ENCODE measurements at regions not wholly inside any gene's neighbourhood (a gene's known extent, or its start where the extent isn't known, plus 50 kb on each side); places are given as distances from the start of the nearest gene placed in this dataset.

- TF ChIP-seq CTCF (IDR thresholded peaks at IDR 0.05), result no peak
Measured at GRCh38 chr18:59062643-59063006, 77.1 kb upstream of the SEC11C start.

- TF ChIP-seq CTCF (IDR thresholded peaks at IDR 0.05), result no peak
Measured at GRCh38 chr18:59063300-59063906, 76.3 kb upstream of the SEC11C start.

- no peak for TF ChIP-seq CTCF (IDR thresholded peaks at IDR 0.05)
Measured at GRCh38 chr18:59063912-59064311, 75.8 kb upstream of the SEC11C start.

GRCh38 chr18:59065684-59066083, 74.0 kb upstream of the SEC11C start:
- TF ChIP-seq CTCF (IDR thresholded peaks at IDR 0.05), result no peak

- TF ChIP-seq CTCF (IDR thresholded peaks at IDR 0.05), result peak; percentile 54
Measured at GRCh38 chr18:59067873-59068272, 71.8 kb upstream of the SEC11C start.

GRCh38 chr18:59068276-59069071, 71.2 kb upstream of the SEC11C start:
- peak; percentile 10; the same call in 1 of the 2 replicates for TF ChIP-seq CTCF (IDR thresholded peaks at IDR 0.05)

- TF ChIP-seq CTCF (IDR thresholded peaks at IDR 0.05), result peak; percentile 73
Measured at GRCh38 chr18:59070181-59070912, 69.3 kb upstream of the SEC11C start.

Measured in LNCAP (cell line).